K562 (cell line): ENCODE measurements at regions not wholly inside any gene's neighbourhood (a gene's known extent, or its start where the extent isn't known, plus 50 kb on each side); places are given as distances from the start of the nearest gene placed in this dataset.

Experiments
- ATAC-seq: fragments of 200-7000 bp; cut with Tn5 transposase; 3 replicates; pipeline ENCODE4 v1.9.1; 2020; ENCODE audit warnings: moderate library complexity
- BruUV-seq: library from RNA; stranded (reverse); fragments of 400-500 nt; replicated peaks from 2 replicates; lab custom pipeline; 2021; lab: Mats Ljungman, UMichigan
- CTCF ChIA-PET: fragments of 300-600 bp; formaldehyde crosslinking; extraction: SDS; loops from one replicate; lab custom pipeline; 2021; ENCODE audit warnings: low intra/inter-chr PET ratio; lab: Yijun Ruan, JAX
- POLR2A ChIA-PET: fragments of 300-600, 350-650 bp; sonication (Branson Sonifier 250); formaldehyde crosslinking; extraction: SDS; loops from one replicate; lab custom pipeline; 2021; ENCODE audit warnings: antibody characterized with exemption, inconsistent platforms; lab: Yijun Ruan, JAX
- DNase-seq, 4 experiments: peaks; one replicate each; pipeline versions ENCODE4 v3.0.0 to v3.0.0-alpha.2; 2011 to 2018; ENCODE audit warnings: low spot score in 3 of 4, mixed read lengths in 3 of 4; ENCODE audit errors: extremely low read depth in 1 of 4
- FAIRE-seq: peaks from 2 replicates; lab custom pipeline; 2011; peaks lifted over from hg19 to GRCh38; lab: Jason Lieb, UNC
- H2AFZ ChIP-seq: 2 replicates; pipeline ENCODE4 v1.6.0; 2011; ENCODE audit warnings: low read depth, low read length, control low read depth, inconsistent platforms
- H3K27ac ChIP-seq: fragments of 200-600 bp; 3 replicates; pipeline ENCODE4 v1.8.0; 2011; ENCODE audit warnings: low read depth, mild to moderate bottlenecking, control low read depth, inconsistent platforms, low read length, moderate library complexity, mixed read lengths; ENCODE audit errors: extremely low read depth
- H3K27me3 ChIP-seq, 2 experiments: fragments of 300-600 bp in 1 of 2; 2 replicates in 1 of 2; 3 replicates in 1 of 2; pipeline versions ENCODE4 v1.6.0 to v1.8.0; 2011; ENCODE audit warnings: inconsistent platforms in 2 of 2, low read length in 2 of 2, mild to moderate bottlenecking in 1 of 2, mixed read lengths in 1 of 2, moderate library complexity in 1 of 2; ENCODE audit not compliant: control insufficient read depth in 2 of 2, insufficient read depth in 2 of 2
- H3K36me3 ChIP-seq: fragments of 300-600 bp; 3 replicates; pipeline ENCODE4 v1.8.0; 2011; ENCODE audit warnings: mild to moderate bottlenecking, low read length, inconsistent platforms; ENCODE audit not compliant: control insufficient read depth, insufficient read depth
- H3K4me1 ChIP-seq, 2 experiments: fragments of 200-600 bp in 1 of 2; replicated peaks in 1 of 2; 2 replicates in 1 of 2; 3 replicates in 1 of 2; pipeline versions ENCODE4 v1.5.1 to v1.8.0; 2011; ENCODE audit warnings: inconsistent platforms in 2 of 2, low read length in 2 of 2, mild to moderate bottlenecking in 1 of 2, mixed read lengths in 1 of 2, moderate library complexity in 1 of 2; ENCODE audit not compliant: control insufficient read depth in 2 of 2, insufficient read depth in 2 of 2
- H3K4me2 ChIP-seq: 2 replicates; pipeline ENCODE4 v1.6.1; 2011; ENCODE audit warnings: low read length, control low read depth, inconsistent platforms, mixed read lengths; ENCODE audit not compliant: insufficient read depth
- H3K4me3 ChIP-seq: fragments of 200-600 bp; sonication (generic), shearing (Covaris generic); 2 replicates; pipeline ENCODE4 v1.5.1; 2016; ENCODE audit warnings: control low read depth, inconsistent platforms
- H3K79me2 ChIP-seq: fragments of 200-600 bp; 3 replicates; pipeline ENCODE4 v1.8.0; 2011; ENCODE audit warnings: low read length, inconsistent platforms; ENCODE audit not compliant: control insufficient read depth, insufficient read depth
- H3K9ac ChIP-seq, 2 experiments: 2 replicates each; pipeline versions ENCODE4 v1.6.0 to v1.6.1; 2011; ENCODE audit warnings: low read depth in 2 of 2, low read length in 2 of 2, control low read depth in 1 of 2, inconsistent platforms in 1 of 2, mild to moderate bottlenecking in 1 of 2, mixed read lengths in 1 of 2; ENCODE audit not compliant: insufficient read depth in 1 of 2
- H3K9me1 ChIP-seq: one replicate; pipeline ENCODE4 v1.6.0; 2011; ENCODE audit warnings: inconsistent platforms, mild to moderate bottlenecking, low read length, moderate library complexity; ENCODE audit not compliant: control insufficient read depth, insufficient read depth
- H3K9me3 ChIP-seq: replicated peaks from 2 replicates; pipeline ENCODE4 v1.5.1; 2011; ENCODE audit warnings: low read depth, low read length, inconsistent platforms; ENCODE audit not compliant: control insufficient read depth, insufficient read depth
- H4K20me1 ChIP-seq: replicated peaks from 2 replicates; pipeline ENCODE4 v1.6.1; 2011; ENCODE audit warnings: low read length, inconsistent platforms, mixed read lengths; ENCODE audit not compliant: control insufficient read depth, insufficient read depth
- ARID3A ChIP-seq: IDR thresholded peaks from 2 replicates; pipeline ENCODE4 v1.6.1; 2012; ENCODE audit warnings: low read depth, low read length, improper control_type of control experiment, borderline replicate concordance
- ATF1 ChIP-seq, 2 experiments: fragments of 450-650 bp in 1 of 2; IDR thresholded peaks; 2 replicates each; pipeline ENCODE4 v1.6.1; 2016; ENCODE audit warnings: missing compliant biosample characterization in 1 of 2, missing genetic modification characterization in 1 of 2
- CBX2 ChIP-seq: fragments of 200-600 bp; sonication (generic); IDR thresholded peaks from one replicate; pipeline ENCODE4 v1.6.1; 2012; ENCODE audit warnings: mild to moderate bottlenecking, low read length, inconsistent platforms; ENCODE audit not compliant: insufficient read depth, poor library complexity, severe bottlenecking
- ERF ChIP-seq: fragments of 450-650 bp; formaldehyde crosslinking; IDR thresholded peaks from 2 replicates; pipeline ENCODE4 v1.4.0; 2020; ENCODE audit warnings: mild to moderate bottlenecking, mixed read lengths
- ETV6 ChIP-seq, 3 experiments: fragments of 150-350 bp in 1 of 3; sonication (generic) in 1 of 3; formaldehyde crosslinking in 1 of 3; IDR thresholded peaks; 2 replicates each; pipeline versions ENCODE4 v1.6.1 to v1.8.0; 2014 to 2022; ENCODE audit warnings: borderline replicate concordance in 2 of 3, low read depth in 2 of 3, antibody characterized with exemption in 1 of 3, low read length in 1 of 3, mild to moderate bottlenecking in 1 of 3, missing genetic modification reagents in 1 of 3
- HDAC3 ChIP-seq: fragments of 450-650 bp; IDR thresholded peaks from 2 replicates; pipeline ENCODE4 v1.6.1; 2018; ENCODE audit warnings: borderline replicate concordance, mild to moderate bottlenecking, moderate library complexity; ENCODE audit not compliant: partially characterized antibody
- ILK ChIP-seq: fragments of 450-650 bp; IDR thresholded peaks from 2 replicates; pipeline ENCODE4 v1.6.1; 2016; ENCODE audit warnings: missing genetic modification characterization, low read depth, mild to moderate bottlenecking, missing compliant biosample characterization, moderate library complexity, borderline replicate concordance
- PREB ChIP-seq: sonication (generic); formaldehyde crosslinking; IDR thresholded peaks from 2 replicates; pipeline ENCODE4 v1.8.1; 2023; ENCODE audit warnings: mild to moderate bottlenecking, missing genetic modification reagents
- SPI1 ChIP-seq: IDR thresholded peaks from 2 replicates; pipeline ENCODE4 v1.6.1; 2011; ENCODE audit warnings: low read depth, low read length, control low read depth, borderline replicate concordance
- SREBF2 ChIP-seq: sonication (generic); formaldehyde crosslinking; IDR thresholded peaks from 2 replicates; pipeline ENCODE4 v1.4.0; 2020; ENCODE audit warnings: mild to moderate bottlenecking, missing genetic modification reagents
- XRCC4 ChIP-seq: IDR thresholded peaks from one replicate; pipeline ENCODE4 v1.6.1; 2011; ENCODE audit not compliant: insufficient read depth, insufficient read length; ENCODE audit errors: extremely low read depth
- ZFP91 ChIP-seq: sonication (generic); formaldehyde crosslinking; IDR thresholded peaks from 2 replicates; pipeline ENCODE4 v1.8.0; 2022; ENCODE audit warnings: mild to moderate bottlenecking, missing genetic modification reagents
- ZNF507 ChIP-seq: conservative IDR thresholded peaks from 2 replicates; pipeline ENCODE4 v1.6.1; 2017; ENCODE audit warnings: missing genetic modification characterization, missing compliant biosample characterization
- ZNF655 ChIP-seq: fragments of 250-450 bp; sonication (Bioruptor Pico); IDR thresholded peaks from 2 replicates; pipeline ENCODE4 v1.5.0; 2021
- ZNF695 ChIP-seq: fragments of 450-650 bp; formaldehyde crosslinking; IDR thresholded peaks from 2 replicates; pipeline ENCODE4 v1.4.0; 2020; ENCODE audit warnings: mild to moderate bottlenecking, moderate library complexity
- WGBS: fragments of 100-300 bp; shearing (Covaris generic); methylation state at CpG from one replicate; pipeline ENCODE4 v1.1.6; 2016; ENCODE audit warnings: low coverage, mixed read lengths; ENCODE audit not compliant: insufficient coverage; ENCODE audit errors: missing lambda C conversion rate; 5-methylcytosine and 5-hydroxymethylcytosine counted together
- in situ Hi-C: fragments of 300-500 bp; cut with MboI; formaldehyde crosslinking; loops from 4 replicates; pipeline ENCODE4 v1.15.0; 2018; ENCODE audit warnings: inconsistent platforms, mixed read lengths
- intact Hi-C: fragments of 100-400 bp; cut with micrococcal nuclease; formaldehyde crosslinking; loops from 2 replicates; pipeline ENCODE4 v1.14.2; 2022

GRCh38 chr1:177615251-177615650 lies 354.6 kb downstream of the SEC16B start (continued):
- TF ChIP-seq XRCC4 = no peak

GRCh38 chr1:177611402-177611801 lies 358.5 kb downstream of the SEC16B start:
- no peak for ATAC-seq
- Histone ChIP-seq H3K27me3 (no peaks in the 10 kb centered on the region), H3K4me2 (no peak overlapping the region), H3K36me3 (no peaks in the 10 kb centered on the region), H3K9me3 (no peaks in the 10 kb centered on the region; the same call in 1 of the 2 replicates), H3K9me1 (no peaks in the 10 kb centered on the region), H2AFZ (no peak overlapping the region), H4K20me1 (no peaks in the 10 kb centered on the region), H3K9ac (no peak overlapping the region), H3K4me1 (no peaks in the 10 kb centered on the region), H3K79me2 (no peaks in the 10 kb centered on the region), H3K27ac (no peak overlapping the region), H3K4me3 (no peak overlapping the region)
- WGBS = 5% methylated on average over 1 of the region's 1 CpG
- no peak for FAIRE-seq
- intact Hi-C loops = no loop called here
- in situ Hi-C loops = no loop called here
- no TSS peak for BruUV-seq
- ChIA-PET CTCF (no interaction called here), POLR2A (no interaction called here)
- DNase-seq = no peak
- TF ChIP-seq ZFP91 (CRISPR knock-in tag) = no peak
- no peak for TF ChIP-seq ETV6 (IDR thresholded peaks at IDR 0.05; ENCODE audit: borderline replicate concordance in 1 of 2, low read depth in 2 of 2, low read length in 1 of 2)
- no peak for TF ChIP-seq ETV6 (CRISPR knock-in tag; IDR thresholded peaks at IDR 0.05; ENCODE audit: borderline replicate concordance)
- no peak for TF ChIP-seq ILK (tag)
- no peak for TF ChIP-seq PREB (CRISPR knock-in tag)
- TF ChIP-seq HDAC3 = no peak
- no peak for TF ChIP-seq ZNF507 (tag)
- no peak for TF ChIP-seq ZNF655 (CRISPR knock-in tag)
- TF ChIP-seq ZNF695 = no peak
- no peak for TF ChIP-seq ERF (CRISPR knock-in tag)
- no peak for TF ChIP-seq ATF1 (CRISPR knock-in tag; IDR thresholded peaks at IDR 0.05)
- no peak for TF ChIP-seq ATF1 (tag; IDR thresholded peaks at IDR 0.05)
- no peak for TF ChIP-seq SPI1
- no peak for TF ChIP-seq SREBF2 (CRISPR knock-in tag)
- no peak for TF ChIP-seq ARID3A
- TF ChIP-seq CBX2 = no peak
